IMR-90 (cell line): ENCODE measurements at regions not wholly inside any gene's neighbourhood (a gene's known extent, or its start where the extent isn't known, plus 50 kb on each side); places are given as distances from the start of the nearest gene placed in this dataset.

Experiments
- ATAC-seq: fragments of 200-7000 bp; cut with Tn5 transposase; 2 replicates; pipeline ENCODE4 v1.9.1; 2020; ENCODE audit warnings: low read depth, mild to moderate bottlenecking, moderate library complexity
- BruUV-seq: library from RNA; stranded (reverse); fragments of 400-500 nt; replicated peaks from 2 replicates; lab custom pipeline; 2021; lab: Mats Ljungman, UMichigan
- CTCF ChIA-PET: fragments of 300-600 bp; formaldehyde crosslinking; extraction: SDS; loops from one replicate; lab custom pipeline; 2021; ENCODE audit warnings: antibody characterized with exemption; lab: Yijun Ruan, JAX
- POLR2A ChIA-PET: fragments of 300-600 bp; sonication (Branson Sonifier 250); formaldehyde crosslinking; loops from one replicate; lab custom pipeline; 2022; ENCODE audit warnings: antibody characterized with exemption; ENCODE audit not compliant: unreplicated experiment; lab: Charles Lee
- DNase-seq: peaks from one replicate; pipeline ENCODE4 v3.0.0; 2013
- H2AFZ ChIP-seq: replicated peaks from 2 replicates; pipeline ENCODE3; 2013; ENCODE audit warnings: low read length, mild to moderate bottlenecking; ENCODE audit not compliant: poor library complexity
- H2AK5ac ChIP-seq: 2 replicates; pipeline ENCODE4 v1.6.1; 2013; ENCODE audit warnings: low read depth, low read length, inconsistent platforms
- H2AK9ac ChIP-seq: replicated peaks from 2 replicates; pipeline ENCODE3; 2013; ENCODE audit warnings: mild to moderate bottlenecking, low read depth, low read length, moderate library complexity; ENCODE audit not compliant: poor library complexity
- H2BK120ac ChIP-seq: 2 replicates; pipeline ENCODE4 v1.6.1; 2013; ENCODE audit warnings: low read depth, low read length, inconsistent platforms
- H2BK15ac ChIP-seq: 3 replicates; pipeline ENCODE4 v1.6.1; 2013; ENCODE audit warnings: low read depth, low read length, inconsistent platforms
- H2BK20ac ChIP-seq: 2 replicates; pipeline ENCODE4 v1.6.1; 2013; ENCODE audit warnings: low read depth, mild to moderate bottlenecking, inconsistent platforms, low read length, moderate library complexity
- H2BK5ac ChIP-seq: 2 replicates; pipeline ENCODE4 v1.6.1; 2013; ENCODE audit warnings: mild to moderate bottlenecking, low read depth, low read length, inconsistent platforms; ENCODE audit not compliant: poor library complexity, severe bottlenecking
- H3K14ac ChIP-seq: replicated peaks from 2 replicates; pipeline ENCODE4 v1.6.1; 2013; ENCODE audit warnings: low read depth, low read length, inconsistent platforms
- H3K18ac ChIP-seq: 2 replicates; pipeline ENCODE4 v1.6.1; 2013; ENCODE audit warnings: low read depth, low read length, control low read depth
- H3K23ac ChIP-seq: 2 replicates; pipeline ENCODE4 v1.6.1; 2013; ENCODE audit warnings: low read depth, low read length, inconsistent platforms
- H3K27ac ChIP-seq: 2 replicates; pipeline ENCODE4 v1.5.1; 2013; ENCODE audit warnings: mild to moderate bottlenecking, control low read depth, low read length; ENCODE audit not compliant: insufficient read depth
- H3K27me3 ChIP-seq: 2 replicates; pipeline ENCODE4 v1.6.1; 2013; ENCODE audit warnings: low read length; ENCODE audit not compliant: control insufficient read depth, insufficient read depth
- H3K36me3 ChIP-seq: 2 replicates; pipeline ENCODE4 v1.6.1; 2013; ENCODE audit warnings: low read length, mixed read lengths; ENCODE audit not compliant: control insufficient read depth, insufficient read depth
- H3K4ac ChIP-seq: 2 replicates; pipeline ENCODE4 v1.6.1; 2013; ENCODE audit warnings: low read depth, low read length, inconsistent platforms
- H3K4me1 ChIP-seq: 2 replicates; pipeline ENCODE4 v1.6.1; 2013; ENCODE audit warnings: low read length, mixed read lengths; ENCODE audit not compliant: control insufficient read depth, insufficient read depth
- H3K4me2 ChIP-seq: 2 replicates; pipeline ENCODE4 v1.6.1; 2013; ENCODE audit warnings: low read depth, mild to moderate bottlenecking, control low read depth, low read length, moderate library complexity
- H3K4me3 ChIP-seq: 2 replicates; pipeline ENCODE4 v1.5.1; 2013; ENCODE audit warnings: low read depth, mild to moderate bottlenecking, control low read depth, low read length, moderate library complexity; ENCODE audit not compliant: insufficient read depth
- H3K56ac ChIP-seq: 2 replicates; pipeline ENCODE4 v1.6.1; 2013; ENCODE audit warnings: low read length, inconsistent platforms; ENCODE audit not compliant: insufficient read depth; ENCODE audit errors: extremely low read depth
- H3K79me1 ChIP-seq, 2 experiments: 2 replicates each; pipeline ENCODE4 v1.6.1; 2013; ENCODE audit warnings: low read length in 2 of 2, inconsistent platforms in 1 of 2, low read depth in 1 of 2
- H3K9ac ChIP-seq: 2 replicates; pipeline ENCODE4 v1.6.1; 2013; ENCODE audit warnings: low read depth, low read length, control low read depth
- H3K9me1 ChIP-seq: 2 replicates; pipeline ENCODE4 v1.6.1; 2013; ENCODE audit warnings: low read length, inconsistent platforms; ENCODE audit not compliant: insufficient read depth
- H3K9me3 ChIP-seq: 2 replicates; pipeline ENCODE4 v1.6.1; 2013; ENCODE audit warnings: low read length; ENCODE audit not compliant: control insufficient read depth, insufficient read depth
- H4K20me1 ChIP-seq: 2 replicates; pipeline ENCODE4 v1.6.1; 2013; ENCODE audit warnings: low read length, inconsistent platforms; ENCODE audit not compliant: insufficient read depth
- H4K5ac ChIP-seq: 2 replicates; pipeline ENCODE4 v1.6.1; 2013; ENCODE audit warnings: mild to moderate bottlenecking, low read depth, low read length, control low read depth
- H4K8ac ChIP-seq, 2 experiments: 2 replicates each; pipeline ENCODE4 v1.6.1; 2013; ENCODE audit warnings: low read depth in 2 of 2, low read length in 2 of 2, control low read depth in 1 of 2, inconsistent platforms in 1 of 2
- H4K91ac ChIP-seq: 2 replicates; pipeline ENCODE4 v1.6.1; 2013; ENCODE audit warnings: low read depth, low read length, inconsistent platforms; ENCODE audit not compliant: insufficient read depth
- CEBPB ChIP-seq: IDR thresholded peaks from 2 replicates; pipeline ENCODE4 v1.6.1; 2012; ENCODE audit warnings: low read depth, low read length, improper control_type of control experiment
- CTCF ChIP-seq: conservative IDR thresholded peaks from 2 replicates; pipeline ENCODE4 v1.5.1; 2012; ENCODE audit warnings: mild to moderate bottlenecking, low read depth, low read length, improper control_type of control experiment
- ELK1 ChIP-seq: fragments of 150-350 bp; IDR thresholded peaks from 2 replicates; pipeline ENCODE4 v1.6.1; 2016; ENCODE audit warnings: low read depth, mild to moderate bottlenecking, low read length, moderate library complexity, borderline replicate concordance
- FOS ChIP-seq: fragments of 150-350 bp; IDR thresholded peaks from 2 replicates; pipeline ENCODE4 v1.6.1; 2016; ENCODE audit warnings: low read depth, low read length
- MAZ ChIP-seq: IDR thresholded peaks from 2 replicates; pipeline ENCODE4 v1.6.1; 2012; ENCODE audit warnings: low read depth, mild to moderate bottlenecking, low read length, improper control_type of control experiment, moderate library complexity, borderline replicate concordance
- NFE2L2 ChIP-seq: fragments of 150-350 bp; IDR thresholded peaks from 2 replicates; pipeline ENCODE4 v1.6.1; 2016; ENCODE audit warnings: low read depth, mild to moderate bottlenecking, low read length
- POLR2A ChIP-seq: IDR thresholded peaks from 2 replicates; pipeline ENCODE4 v1.6.1; 2012; ENCODE audit warnings: mild to moderate bottlenecking, low read depth, low read length
- RAD21 ChIP-seq: IDR thresholded peaks from 2 replicates; pipeline ENCODE4 v1.6.1; 2012; ENCODE audit warnings: low read length, improper control_type of control experiment
- dilution Hi-C: fragments of 300-500 bp; cut with HindIII; formaldehyde crosslinking; loops from one replicate; pipeline ENCODE4 v1.14.3; 2018; ENCODE audit warnings: low sequenced_read_pairs; ENCODE audit not compliant: unreplicated experiment
- in situ Hi-C: fragments of 300-500 bp; cut with MboI; formaldehyde crosslinking; loops from 3 replicates; pipeline ENCODE4 v1.14.3; 2019; ENCODE audit warnings: low sequenced_read_pairs, inconsistent platforms, mixed read lengths
- intact Hi-C: fragments of 100-400 bp; cut with micrococcal nuclease; formaldehyde crosslinking; loops from 2 replicates; pipeline ENCODE4 v1.10.0; 2022

GRCh38 chr12:87467936-87468335 lies 561.3 kb downstream of the C12orf50 start:
- Histone ChIP-seq H3K79me1 (no peaks in the 10 kb centered on the region), H3K56ac (no peak overlapping the region), H3K27me3 (no peaks in the 10 kb centered on the region), H3K4me2 (no peak overlapping the region), H3K36me3 (no peaks in the 10 kb centered on the region), H2AK9ac (no peak overlapping the region), H3K9me1 (no peaks in the 10 kb centered on the region), H2AK5ac (no peak overlapping the region), H3K23ac (no peak overlapping the region), H4K91ac (no peak overlapping the region), H3K4me3 (no peak overlapping the region), H4K5ac (no peak overlapping the region), H3K27ac (no peak overlapping the region), H3K9ac (no peak overlapping the region), H3K9me3 (no peaks in the 10 kb centered on the region), H3K4ac (no peak overlapping the region), H2BK15ac (no peak overlapping the region), H3K4me1 (no peaks in the 10 kb centered on the region), H4K8ac (no peak overlapping the region), H2BK5ac (no peak overlapping the region), H2AFZ (no peak overlapping the region), H4K20me1 (no peaks in the 10 kb centered on the region), H3K18ac (no peak overlapping the region), H2BK20ac (no peak overlapping the region), H3K14ac (no peak overlapping the region), H2BK120ac (no peak overlapping the region)
- ChIA-PET POLR2A (no interaction called here), CTCF (interaction anchor here (0.5 kb wide), 1 partner anchor 11 kb away, joined by 6 read pairs; no protein-coding TSS in a partner anchor)
- no TSS peak for BruUV-seq
- TF ChIP-seq RAD21 (no peak), POLR2A (no peak), CTCF (no peak), MAZ (no peak), NFE2L2 (no peak), FOS (no peak), ELK1 (no peak), CEBPB (no peak)
- DNase-seq (no peak), ATAC-seq (no peak)
- dilution Hi-C loops (no loop called here), in situ Hi-C loops (no loop called here), intact Hi-C loops (no loop called here)
